ENCODE measurements at regions not wholly inside any gene's neighbourhood (a gene's known extent, or its start where the extent isn't known, plus 50 kb on each side); places are given as distances from the start of the nearest gene placed in this dataset.

DNA sequence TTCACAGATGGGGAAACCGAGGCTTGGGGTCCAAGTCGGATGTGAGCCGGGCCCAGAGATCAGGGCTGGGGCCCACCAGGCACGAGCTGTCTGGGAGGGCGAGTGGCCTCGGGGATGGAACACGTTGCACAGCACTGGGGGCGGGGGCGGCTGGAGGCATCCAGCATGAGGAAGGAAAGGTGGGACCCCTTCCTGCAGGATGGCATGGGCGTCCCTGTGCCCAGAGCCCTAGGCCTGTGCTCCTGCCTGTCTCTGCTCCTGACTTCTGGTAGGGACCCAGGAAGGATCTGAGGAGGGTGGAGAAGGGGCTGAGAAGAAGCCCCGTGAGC, 183.4 kb downstream of the KIF26A start:
- TF ChIP-seq, protein P1, sequence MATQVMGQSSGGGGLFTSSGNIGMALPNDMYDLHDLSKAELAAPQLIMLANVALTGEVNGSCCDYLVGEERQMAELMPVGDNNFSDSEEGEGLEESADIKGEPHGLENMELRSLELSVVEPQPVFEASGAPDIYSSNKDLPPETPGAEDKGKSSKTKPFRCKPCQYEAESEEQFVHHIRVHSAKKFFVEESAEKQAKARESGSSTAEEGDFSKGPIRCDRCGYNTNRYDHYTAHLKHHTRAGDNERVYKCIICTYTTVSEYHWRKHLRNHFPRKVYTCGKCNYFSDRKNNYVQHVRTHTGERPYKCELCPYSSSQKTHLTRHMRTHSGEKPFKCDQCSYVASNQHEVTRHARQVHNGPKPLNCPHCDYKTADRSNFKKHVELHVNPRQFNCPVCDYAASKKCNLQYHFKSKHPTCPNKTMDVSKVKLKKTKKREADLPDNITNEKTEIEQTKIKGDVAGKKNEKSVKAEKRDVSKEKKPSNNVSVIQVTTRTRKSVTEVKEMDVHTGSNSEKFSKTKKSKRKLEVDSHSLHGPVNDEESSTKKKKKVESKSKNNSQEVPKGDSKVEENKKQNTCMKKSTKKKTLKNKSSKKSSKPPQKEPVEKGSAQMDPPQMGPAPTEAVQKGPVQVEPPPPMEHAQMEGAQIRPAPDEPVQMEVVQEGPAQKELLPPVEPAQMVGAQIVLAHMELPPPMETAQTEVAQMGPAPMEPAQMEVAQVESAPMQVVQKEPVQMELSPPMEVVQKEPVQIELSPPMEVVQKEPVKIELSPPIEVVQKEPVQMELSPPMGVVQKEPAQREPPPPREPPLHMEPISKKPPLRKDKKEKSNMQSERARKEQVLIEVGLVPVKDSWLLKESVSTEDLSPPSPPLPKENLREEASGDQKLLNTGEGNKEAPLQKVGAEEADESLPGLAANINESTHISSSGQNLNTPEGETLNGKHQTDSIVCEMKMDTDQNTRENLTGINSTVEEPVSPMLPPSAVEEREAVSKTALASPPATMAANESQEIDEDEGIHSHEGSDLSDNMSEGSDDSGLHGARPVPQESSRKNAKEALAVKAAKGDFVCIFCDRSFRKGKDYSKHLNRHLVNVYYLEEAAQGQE (IDR thresholded peaks at IDR 0.05; ENCODE audit: insufficient read depth in 1 of 2, low read depth in 2 of 2, low read length in 2 of 2) = no peak
- TF ChIP-seq POLR2AphosphoS5 (IDR thresholded peaks at IDR 0.05; ENCODE audit: low read depth, low read length) (no peak), TAF1 (IDR thresholded peaks at IDR 0.05; ENCODE audit: borderline replicate concordance, insufficient read depth, low read length) (no peak), SIN3A (IDR thresholded peaks at IDR 0.05; ENCODE audit: borderline replicate concordance, insufficient read depth, low read length) (no peak)
